PC-9 (cell line): ENCODE measurements at regions not wholly inside any gene's neighbourhood (a gene's known extent, or its start where the extent isn't known, plus 50 kb on each side); places are given as distances from the start of the nearest gene placed in this dataset.

Experiments used
- BruUV-seq: library from RNA; stranded (reverse); fragments of 400-500 nt; replicated peaks from 2 replicates; lab custom pipeline; 2021; lab: Mats Ljungman, UMichigan
- CTCF ChIA-PET: fragments of 300-600 bp; sonication (Branson Sonifier 250); formaldehyde crosslinking; loops from one replicate; lab custom pipeline; 2022; ENCODE audit warnings: antibody characterized with exemption; lab: Charles Lee
- POLR2A ChIA-PET: fragments of 300-600 bp; sonication (Branson Sonifier 250); formaldehyde crosslinking; loops from one replicate; lab custom pipeline; 2022; ENCODE audit warnings: antibody characterized with exemption; ENCODE audit not compliant: unreplicated experiment; lab: Charles Lee
- DNase-seq, 2 experiments: peaks; one replicate each; pipeline versions ENCODE4 v3.0.0 to v3.0.0-alpha.2; 2015 to 2022; ENCODE audit warnings: mixed read lengths in 1 of 2
- H2AFZ ChIP-seq: fragments of 200-600 bp; sonication (generic); 2 replicates; pipeline ENCODE4 v1.8.1; 2017; ENCODE audit warnings: antibody characterized with exemption
- H3F3A ChIP-seq: fragments of 200-600 bp; sonication (generic); 2 replicates; pipeline ENCODE4 v1.8.1; 2017; ENCODE audit warnings: antibody characterized with exemption, mild to moderate bottlenecking, low read depth; ENCODE audit not compliant: insufficient read depth
- H3K27ac ChIP-seq: fragments of 200-600 bp; sonication (generic); 2 replicates; pipeline ENCODE4 v1.6.1; 2016; ENCODE audit warnings: mixed run types
- H3K27me3 ChIP-seq: fragments of 200-600 bp; sonication (generic); 2 replicates; pipeline ENCODE4 v1.6.1; 2016; ENCODE audit warnings: low read depth, mixed run types; ENCODE audit not compliant: insufficient read depth
- H3K36me3 ChIP-seq: fragments of 200-600 bp; sonication (generic); 2 replicates; pipeline ENCODE4 v1.6.1; 2016; ENCODE audit warnings: low read depth, mixed run types
- H3K4me1 ChIP-seq: fragments of 200-600 bp; sonication (generic); replicated peaks from 2 replicates; pipeline ENCODE4 v1.6.1; 2016; ENCODE audit warnings: mixed run types; ENCODE audit not compliant: insufficient read depth
- H3K4me2 ChIP-seq: fragments of 200-600 bp; sonication (generic); 2 replicates; pipeline ENCODE4 v1.6.1; 2017; ENCODE audit warnings: mixed run types
- H3K4me3 ChIP-seq: fragments of 200-600 bp; sonication (generic); 2 replicates; pipeline ENCODE4 v1.6.1; 2016; ENCODE audit warnings: mixed run types
- H3K79me2 ChIP-seq: fragments of 200-600 bp; sonication (generic); 2 replicates; pipeline ENCODE4 v1.6.1; 2017; ENCODE audit warnings: low read depth, mixed run types
- H3K9me2 ChIP-seq: fragments of 200-600 bp; sonication (generic); 2 replicates; pipeline ENCODE4 v1.8.1; 2017; ENCODE audit warnings: mild to moderate bottlenecking; ENCODE audit not compliant: insufficient read depth
- H3K9me3 ChIP-seq: fragments of 200-600 bp; sonication (generic); 2 replicates; pipeline ENCODE4 v1.8.1; 2016; ENCODE audit warnings: low read depth; ENCODE audit not compliant: insufficient read depth
- H4K20me1 ChIP-seq: fragments of 200-600 bp; sonication (generic); 2 replicates; pipeline ENCODE4 v1.8.1; 2017; ENCODE audit not compliant: insufficient read depth
- EZH2 ChIP-seq: fragments of 200-600 bp; sonication (generic); IDR thresholded peaks from 2 replicates; pipeline ENCODE4 v1.8.0; 2017; ENCODE audit warnings: antibody characterized with exemption, low read depth
- intact Hi-C: fragments of 100-400 bp; cut with micrococcal nuclease; formaldehyde crosslinking; loops from one replicate; pipeline ENCODE4 v1.10.0; 2022; ENCODE audit not compliant: unreplicated experiment
- TF ChIP-seq, protein P1 (sequence below): fragments of 200-600 bp; sonication (generic); conservative IDR thresholded peaks from 2 replicates; pipeline ENCODE4 v1.6.1; 2017; ENCODE audit warnings: mixed run types, antibody characterized with exemption, mild to moderate bottlenecking, moderate library complexity

- Histone ChIP-seq H2AFZ (no peak overlapping the region), H3K9me2 (no peaks in the 10 kb centered on the region), H3F3A (no peaks in the 10 kb centered on the region), H3K79me2 (no peaks in the 10 kb centered on the region), H4K20me1 (no peaks in the 10 kb centered on the region; the same call in 1 of the 2 replicates), H3K4me3 (no peak overlapping the region), H3K4me2 (no peak overlapping the region), H3K36me3 (no peaks in the 10 kb centered on the region), H3K9me3 (no peaks in the 10 kb centered on the region), H3K4me1 (no peaks in the 10 kb centered on the region), H3K27me3 (no peaks in the 10 kb centered on the region), H3K27ac (no peak overlapping the region)
- BruUV-seq, result no TSS peak
- CTCF ChIA-PET, result no interaction called here
- DNase-seq, result no peak
- intact Hi-C loops, result no loop called here
- TF ChIP-seq, protein P1, sequence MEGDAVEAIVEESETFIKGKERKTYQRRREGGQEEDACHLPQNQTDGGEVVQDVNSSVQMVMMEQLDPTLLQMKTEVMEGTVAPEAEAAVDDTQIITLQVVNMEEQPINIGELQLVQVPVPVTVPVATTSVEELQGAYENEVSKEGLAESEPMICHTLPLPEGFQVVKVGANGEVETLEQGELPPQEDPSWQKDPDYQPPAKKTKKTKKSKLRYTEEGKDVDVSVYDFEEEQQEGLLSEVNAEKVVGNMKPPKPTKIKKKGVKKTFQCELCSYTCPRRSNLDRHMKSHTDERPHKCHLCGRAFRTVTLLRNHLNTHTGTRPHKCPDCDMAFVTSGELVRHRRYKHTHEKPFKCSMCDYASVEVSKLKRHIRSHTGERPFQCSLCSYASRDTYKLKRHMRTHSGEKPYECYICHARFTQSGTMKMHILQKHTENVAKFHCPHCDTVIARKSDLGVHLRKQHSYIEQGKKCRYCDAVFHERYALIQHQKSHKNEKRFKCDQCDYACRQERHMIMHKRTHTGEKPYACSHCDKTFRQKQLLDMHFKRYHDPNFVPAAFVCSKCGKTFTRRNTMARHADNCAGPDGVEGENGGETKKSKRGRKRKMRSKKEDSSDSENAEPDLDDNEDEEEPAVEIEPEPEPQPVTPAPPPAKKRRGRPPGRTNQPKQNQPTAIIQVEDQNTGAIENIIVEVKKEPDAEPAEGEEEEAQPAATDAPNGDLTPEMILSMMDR, result no peak
- no peak for TF ChIP-seq EZH2
- POLR2A ChIA-PET, result no interaction called here
Observed at GRCh38 chr3:115380883-115381572, 233.9 kb upstream of the ZBTB20 start.

DNA sequence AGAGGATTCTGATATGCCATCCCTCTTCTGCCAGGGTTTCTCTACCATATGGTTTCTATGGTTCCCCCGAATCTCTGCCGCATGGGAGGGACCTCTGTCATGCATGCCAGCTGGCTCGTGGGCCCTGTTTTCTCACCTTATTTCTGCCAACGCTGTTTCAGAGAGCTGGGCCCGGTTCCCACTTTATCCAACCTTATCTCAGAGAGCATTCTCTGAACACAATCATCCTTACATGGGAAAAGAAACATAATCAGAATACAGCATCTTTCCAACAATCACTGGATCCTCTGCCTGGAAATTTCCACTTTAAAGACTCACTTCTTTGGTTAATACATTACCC lies 234.5 kb upstream of the ZBTB20 start:
- Histone ChIP-seq H3F3A (no peaks in the 10 kb centered on the region), H2AFZ (no peak overlapping the region), H3K27me3 (no peaks in the 10 kb centered on the region), H3K4me3 (no peak overlapping the region), H4K20me1 (no peaks in the 10 kb centered on the region; the same call in 1 of the 2 replicates), H3K79me2 (no peaks in the 10 kb centered on the region), H3K4me1 (no peaks in the 10 kb centered on the region), H3K4me2 (no peak overlapping the region), H3K36me3 (no peaks in the 10 kb centered on the region), H3K27ac (no peak overlapping the region), H3K9me3 (no peaks in the 10 kb centered on the region), H3K9me2 (no peaks in the 10 kb centered on the region)
- POLR2A ChIA-PET, result no interaction called here
- intact Hi-C loops, result no loop called here
- CTCF ChIA-PET, result no interaction called here
- no peak for DNase-seq
- BruUV-seq, result no TSS peak
- no peak for TF ChIP-seq EZH2
- TF ChIP-seq, protein P1, result no peak

DNA sequence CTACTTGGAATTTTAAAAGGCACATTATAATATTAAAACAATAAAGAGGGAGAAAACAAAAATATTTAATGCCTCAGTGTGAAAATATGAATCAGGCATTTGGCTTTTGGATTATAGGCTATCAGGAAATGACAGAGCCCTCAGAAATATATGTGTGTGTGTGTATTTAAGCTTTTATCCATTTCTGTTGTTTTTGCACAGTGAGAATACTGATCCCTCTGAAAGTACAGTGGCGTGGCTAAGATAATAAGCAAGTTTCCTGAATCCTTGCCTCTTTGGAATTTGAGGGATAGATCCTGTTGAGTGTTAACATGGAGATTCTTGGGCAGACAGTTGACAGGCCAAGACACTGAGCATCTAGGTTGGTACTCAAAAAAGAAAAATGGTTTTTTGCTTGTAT lies 234.8 kb upstream of the ZBTB20 start:
- ChIA-PET CTCF (no interaction called here), POLR2A (no interaction called here)
- H3K4me1 ChIP-seq, result no peaks in the 10 kb centered on the region
- no peaks in the 10 kb centered on the region for H3K79me2 ChIP-seq
- H2AFZ ChIP-seq, result no peak overlapping the region
- H3K36me3 ChIP-seq, result no peaks in the 10 kb centered on the region
- H3F3A ChIP-seq, result no peaks in the 10 kb centered on the region
- BruUV-seq, result no TSS peak
- no peaks in the 10 kb centered on the region for H3K27me3 ChIP-seq
- TF ChIP-seq, protein P1, result no peak
- TF ChIP-seq EZH2, result no peak
- no peak overlapping the region for H3K4me2 ChIP-seq
- intact Hi-C loops, result no loop called here
- no peak overlapping the region for H3K4me3 ChIP-seq
- no peaks in the 10 kb centered on the region; the same call in 1 of the 2 replicates for H4K20me1 ChIP-seq
- no peaks in the 10 kb centered on the region for H3K9me2 ChIP-seq
- no peak overlapping the region for H3K27ac ChIP-seq
- no peak for DNase-seq
- no peaks in the 10 kb centered on the region for H3K9me3 ChIP-seq
